Astrocyte (in vitro differentiated cells and primary cell): ENCODE measurements at regions not wholly inside any gene's neighbourhood (a gene's known extent, or its start where the extent isn't known, plus 50 kb on each side); places are given as distances from the start of the nearest gene placed in this dataset.
"Not testable (repeated sequence)": the region's sequence is repeated elsewhere in the genome, so short reads cannot be mapped to it uniquely, and the experiment has no call there.

Experiments used
- DNase-seq: peaks from one replicate; pipeline ENCODE4 v3.0.0-alpha.2; 2010; ENCODE audit warnings: low read depth
- FAIRE-seq: peaks from 2 replicates; lab custom pipeline; 2011; peaks lifted over from hg19 to GRCh38; lab: Jason Lieb, UNC
- H2AFZ ChIP-seq: 2 replicates; pipeline ENCODE4 v1.6.0; 2012; ENCODE audit warnings: low read depth, low read length, inconsistent platforms
- H3K27ac ChIP-seq: 2 replicates; pipeline ENCODE4 v1.5.1; 2011; ENCODE audit warnings: low read depth, low read length, inconsistent platforms
- H3K27me3 ChIP-seq: 2 replicates; pipeline ENCODE4 v1.6.0; 2011; ENCODE audit warnings: low read length, inconsistent platforms; ENCODE audit not compliant: insufficient read depth
- H3K36me3 ChIP-seq: 2 replicates; pipeline ENCODE4 v1.5.1; 2011; ENCODE audit warnings: low read length, inconsistent platforms; ENCODE audit not compliant: insufficient read depth
- H3K4me1 ChIP-seq: 2 replicates; pipeline ENCODE4 v1.5.1; 2011; ENCODE audit warnings: low read length, inconsistent platforms; ENCODE audit not compliant: insufficient read depth
- H3K4me2 ChIP-seq: 2 replicates; pipeline ENCODE4 v1.6.0; 2012; ENCODE audit warnings: low read length, inconsistent platforms
- H3K4me3 ChIP-seq: 2 replicates; pipeline ENCODE4 v1.5.1; 2011; ENCODE audit warnings: low read depth, mild to moderate bottlenecking, low read length, inconsistent platforms; ENCODE audit not compliant: insufficient read depth
- H3K79me2 ChIP-seq: 2 replicates; pipeline ENCODE4 v1.6.0; 2012; ENCODE audit warnings: mild to moderate bottlenecking, low read length, inconsistent platforms; ENCODE audit not compliant: insufficient read depth
- H3K9ac ChIP-seq: 2 replicates; pipeline ENCODE4 v1.6.0; 2012; ENCODE audit warnings: mild to moderate bottlenecking, low read length, inconsistent platforms
- H3K9me3 ChIP-seq: 2 replicates; pipeline ENCODE4 v1.5.1; 2012; ENCODE audit warnings: low read depth, mild to moderate bottlenecking, low read length, inconsistent platforms; ENCODE audit not compliant: insufficient read depth
- H4K20me1 ChIP-seq: 2 replicates; pipeline ENCODE4 v1.6.0; 2012; ENCODE audit warnings: low read length, inconsistent platforms; ENCODE audit not compliant: insufficient read depth
- H3K27ac Mint-ChIP-seq: one replicate; pipeline ENCODE4 v1.8.0; 2021; ENCODE audit warnings: mild to moderate bottlenecking, mixed read lengths; ENCODE audit not compliant: unreplicated experiment
- H3K27me3 Mint-ChIP-seq: one replicate; pipeline ENCODE4 v1.8.0; 2021; ENCODE audit warnings: low read depth, mixed read lengths; ENCODE audit not compliant: unreplicated experiment
- H3K36me3 Mint-ChIP-seq: one replicate; pipeline ENCODE4 v1.8.0; 2021; ENCODE audit warnings: low read depth, mixed read lengths; ENCODE audit not compliant: unreplicated experiment
- H3K4me1 Mint-ChIP-seq: one replicate; pipeline ENCODE4 v1.8.0; 2021; ENCODE audit warnings: low read depth, mixed read lengths; ENCODE audit not compliant: unreplicated experiment
- H3K4me3 Mint-ChIP-seq: one replicate; pipeline ENCODE4 v1.8.0; 2021; ENCODE audit warnings: mild to moderate bottlenecking, moderate library complexity, mixed read lengths; ENCODE audit not compliant: unreplicated experiment
- H3K9me3 Mint-ChIP-seq: one replicate; pipeline ENCODE4 v1.8.0; 2021; ENCODE audit warnings: mild to moderate bottlenecking, mixed read lengths; ENCODE audit not compliant: unreplicated experiment
- EZH2 ChIP-seq: IDR thresholded peaks from 2 replicates; pipeline ENCODE4 v1.6.1; 2012; ENCODE audit warnings: mild to moderate bottlenecking, low read length, inconsistent platforms; ENCODE audit not compliant: insufficient read depth
- TF ChIP-seq, protein P1 (sequence below): IDR thresholded peaks from 2 replicates; pipeline ENCODE4 v1.5.1; 2011; ENCODE audit warnings: low read depth, mild to moderate bottlenecking, inconsistent platforms, low read length, moderate library complexity; ENCODE audit not compliant: insufficient read depth

DNA sequence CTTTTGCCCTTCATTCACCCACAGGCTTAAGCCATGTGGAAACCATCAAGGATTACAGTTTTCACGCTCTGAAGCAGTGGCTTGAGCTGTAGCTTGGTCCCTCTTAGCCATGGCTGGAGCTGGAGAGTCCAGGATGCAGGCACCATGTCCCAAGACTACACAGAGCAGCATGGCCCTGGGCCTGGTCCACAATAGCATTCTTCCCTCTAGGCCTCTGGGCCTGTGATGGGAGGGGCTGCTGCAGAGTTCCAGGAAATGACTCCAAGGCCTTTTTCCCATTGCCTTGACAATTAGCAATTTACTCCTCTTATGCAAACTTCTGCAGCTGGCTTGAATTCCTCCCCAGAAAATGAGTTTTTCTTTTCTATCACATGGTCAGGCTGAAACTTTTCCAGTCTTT lies 211.3 kb downstream of the RERGL start:
- Mint-ChIP-seq H3K4me1 (no peaks in the 10 kb centered on the region), H3K4me3 (no peak overlapping the region), H3K36me3 (no peaks in the 10 kb centered on the region), H3K9me3 (peaks cover 11% of the 10 kb centered on the region), H3K27me3 (no peaks in the 10 kb centered on the region), H3K27ac (no peak overlapping the region)
- Histone ChIP-seq H3K4me3 (no peak overlapping the region), H3K36me3 (no peaks in the 10 kb centered on the region), H3K79me2 (no peaks in the 10 kb centered on the region), H3K27me3 (no peaks in the 10 kb centered on the region), H2AFZ (no peak overlapping the region), H3K4me1 (no peaks in the 10 kb centered on the region), H3K9me3 (no peaks in the 10 kb centered on the region), H4K20me1 (no peaks in the 10 kb centered on the region), H3K4me2 (no peak overlapping the region), H3K27ac (no peak overlapping the region), H3K9ac (no peak overlapping the region)
- no peak for DNase-seq
- no peak for FAIRE-seq
- TF ChIP-seq, protein P1, sequence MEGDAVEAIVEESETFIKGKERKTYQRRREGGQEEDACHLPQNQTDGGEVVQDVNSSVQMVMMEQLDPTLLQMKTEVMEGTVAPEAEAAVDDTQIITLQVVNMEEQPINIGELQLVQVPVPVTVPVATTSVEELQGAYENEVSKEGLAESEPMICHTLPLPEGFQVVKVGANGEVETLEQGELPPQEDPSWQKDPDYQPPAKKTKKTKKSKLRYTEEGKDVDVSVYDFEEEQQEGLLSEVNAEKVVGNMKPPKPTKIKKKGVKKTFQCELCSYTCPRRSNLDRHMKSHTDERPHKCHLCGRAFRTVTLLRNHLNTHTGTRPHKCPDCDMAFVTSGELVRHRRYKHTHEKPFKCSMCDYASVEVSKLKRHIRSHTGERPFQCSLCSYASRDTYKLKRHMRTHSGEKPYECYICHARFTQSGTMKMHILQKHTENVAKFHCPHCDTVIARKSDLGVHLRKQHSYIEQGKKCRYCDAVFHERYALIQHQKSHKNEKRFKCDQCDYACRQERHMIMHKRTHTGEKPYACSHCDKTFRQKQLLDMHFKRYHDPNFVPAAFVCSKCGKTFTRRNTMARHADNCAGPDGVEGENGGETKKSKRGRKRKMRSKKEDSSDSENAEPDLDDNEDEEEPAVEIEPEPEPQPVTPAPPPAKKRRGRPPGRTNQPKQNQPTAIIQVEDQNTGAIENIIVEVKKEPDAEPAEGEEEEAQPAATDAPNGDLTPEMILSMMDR, result no peak
- no peak for TF ChIP-seq EZH2

DNA sequence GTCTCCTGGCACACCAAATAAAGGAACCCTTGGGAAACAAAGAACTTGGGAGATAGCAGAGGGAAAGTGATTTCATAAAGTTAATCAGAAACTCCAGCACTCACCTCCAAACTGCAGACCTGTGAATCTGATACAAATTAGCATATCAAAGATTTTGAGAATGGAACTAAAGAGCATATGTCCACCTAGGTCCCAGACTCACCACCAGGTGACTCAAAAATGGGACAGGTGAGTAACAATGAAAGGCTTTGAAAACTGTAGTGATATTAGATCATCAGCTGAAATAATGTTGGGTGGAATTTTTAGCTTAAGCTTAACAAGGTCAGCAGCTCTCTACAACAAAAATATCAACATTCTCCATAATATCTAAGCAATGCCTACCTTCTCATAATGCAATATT lies 214.8 kb downstream of the RERGL start:
- Histone ChIP-seq H2AFZ (no peak overlapping the region), H3K9ac (no peak overlapping the region), H3K27me3 (no peaks in the 10 kb centered on the region), H3K36me3 (no peaks in the 10 kb centered on the region), H3K4me1 (no peaks in the 10 kb centered on the region), H4K20me1 (no peaks in the 10 kb centered on the region), H3K79me2 (no peaks in the 10 kb centered on the region), H3K4me3 (no peak overlapping the region), H3K4me2 (no peak overlapping the region), H3K9me3 (no peaks in the 10 kb centered on the region), H3K27ac (no peak overlapping the region)
- Mint-ChIP-seq H3K27ac (no peak overlapping the region), H3K4me1 (no peaks in the 10 kb centered on the region), H3K4me3 (no peak overlapping the region), H3K36me3 (no peaks in the 10 kb centered on the region), H3K9me3 (peaks cover 11% of the 10 kb centered on the region), H3K27me3 (no peaks in the 10 kb centered on the region)
- no peak for FAIRE-seq
- no peak for DNase-seq
- no peak for TF ChIP-seq EZH2
- TF ChIP-seq, protein P1, result no peak

DNA sequence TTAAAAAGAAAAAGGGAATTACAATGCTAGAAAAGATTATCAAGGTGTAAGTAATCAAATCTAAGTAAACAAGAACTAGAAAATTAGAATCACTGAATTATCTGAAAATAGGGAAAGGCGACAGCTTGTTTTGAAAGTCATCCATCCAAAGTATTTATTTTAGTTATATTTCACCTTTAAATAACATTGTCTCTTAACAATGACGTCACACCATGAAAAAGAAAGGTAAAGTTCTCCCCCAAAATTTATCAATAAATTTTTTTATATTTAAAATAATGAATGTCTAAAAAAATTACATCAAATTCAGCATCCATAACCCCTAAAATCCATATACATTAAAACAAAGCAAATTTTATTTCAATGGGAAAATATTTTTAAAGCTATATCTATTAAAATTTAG lies 223.2 kb downstream of the RERGL start:
- Mint-ChIP-seq H3K4me3 (no peak overlapping the region), H3K36me3 (no peaks in the 10 kb centered on the region), H3K27me3 (no peaks in the 10 kb centered on the region), H3K27ac (no peak overlapping the region), H3K9me3 (peaks cover 5% of the 10 kb centered on the region), H3K4me1 (no peaks in the 10 kb centered on the region)
- no peaks in the 10 kb centered on the region for H3K9me3 ChIP-seq
- no peak overlapping the region for H3K4me2 ChIP-seq
- FAIRE-seq, result no peak
- H3K79me2 ChIP-seq, result no peaks in the 10 kb centered on the region
- no peaks in the 10 kb centered on the region for H3K27me3 ChIP-seq
- TF ChIP-seq EZH2, result no peak
- TF ChIP-seq, protein P1, result no peak
- no peaks in the 10 kb centered on the region for H3K36me3 ChIP-seq
- H4K20me1 ChIP-seq, result no peaks in the 10 kb centered on the region
- no peak for DNase-seq
- H2AFZ ChIP-seq, result no peak overlapping the region
- no peak overlapping the region for H3K9ac ChIP-seq
- H3K4me1 ChIP-seq, result no peaks in the 10 kb centered on the region
- no peak overlapping the region for H3K4me3 ChIP-seq
- no peak overlapping the region for H3K27ac ChIP-seq

DNA sequence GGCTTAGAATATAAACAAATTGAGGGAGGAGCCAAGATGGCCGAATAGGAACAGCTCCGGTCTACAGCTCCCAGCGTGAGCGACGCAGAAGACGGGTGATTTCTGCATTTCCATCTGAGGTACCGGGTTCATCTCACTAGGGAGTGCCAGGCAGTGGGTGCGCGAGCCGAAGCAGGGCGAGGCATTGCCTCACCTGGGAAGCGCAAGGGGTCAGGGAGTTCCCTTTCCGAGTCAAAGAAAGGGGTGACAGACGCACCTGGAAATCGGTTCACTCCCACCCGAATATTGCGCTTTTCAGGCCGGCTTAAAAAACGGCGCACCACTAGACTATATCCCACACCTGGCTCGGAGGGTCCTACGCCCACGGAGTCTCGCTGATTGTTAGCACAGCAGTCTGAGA lies 234.4 kb downstream of the RERGL start:
- H3K9me3 ChIP-seq, H3K4me1 Mint-ChIP-seq, H3K4me1 ChIP-seq, H3K9ac ChIP-seq, H3K79me2 ChIP-seq, DNase-seq, H3K27ac ChIP-seq, H3K27ac Mint-ChIP-seq, FAIRE-seq, H4K20me1 ChIP-seq, H3K36me3 Mint-ChIP-seq, H3K36me3 ChIP-seq, H3K9me3 Mint-ChIP-seq, H3K27me3 Mint-ChIP-seq, H3K4me3 ChIP-seq, H2AFZ ChIP-seq, H3K27me3 ChIP-seq, H3K4me3 Mint-ChIP-seq, H3K4me2 ChIP-seq: not testable (repeated sequence)
